WERI-Rb-1 (cell line): ENCODE measurements at regions not wholly inside any gene's neighbourhood (a gene's known extent, or its start where the extent isn't known, plus 50 kb on each side); places are given as distances from the start of the nearest gene placed in this dataset.

Experiments used
- DNase-seq: peaks from one replicate; pipeline ENCODE4 v3.0.0-alpha.2; 2020
- H3K27ac ChIP-seq: fragments of 250-450 bp; sonication (Bioruptor Pico); 2 replicates; pipeline ENCODE4 v1.5.1; 2020; ENCODE audit warnings: mild to moderate bottlenecking, moderate library complexity
- H3K27me3 ChIP-seq: fragments of 250-450 bp; sonication (Bioruptor Pico); 2 replicates; pipeline ENCODE4 v1.5.1; 2021; ENCODE audit warnings: mild to moderate bottlenecking, low read depth, moderate library complexity; ENCODE audit not compliant: insufficient read depth, severe bottlenecking
- H3K36me3 ChIP-seq: fragments of 250-450 bp; sonication (Bioruptor Pico); 2 replicates; pipeline ENCODE4 v1.5.1; 2020; ENCODE audit warnings: mild to moderate bottlenecking, moderate library complexity
- H3K4me3 ChIP-seq: 2 replicates; pipeline ENCODE4 v1.5.1; 2011; ENCODE audit warnings: low read depth, mild to moderate bottlenecking, control low read depth, low read length
- H3K9me3 ChIP-seq: fragments of 250-450 bp; sonication (Bioruptor Pico); 2 replicates; pipeline ENCODE4 v1.5.1; 2021; ENCODE audit warnings: mild to moderate bottlenecking, moderate library complexity; ENCODE audit not compliant: severe bottlenecking
- TF ChIP-seq, protein P1 (sequence below): IDR thresholded peaks from 2 replicates; pipeline ENCODE4 v1.5.1; 2011; ENCODE audit warnings: low read depth, mild to moderate bottlenecking, control low read depth, inconsistent platforms, low read length

DNA sequence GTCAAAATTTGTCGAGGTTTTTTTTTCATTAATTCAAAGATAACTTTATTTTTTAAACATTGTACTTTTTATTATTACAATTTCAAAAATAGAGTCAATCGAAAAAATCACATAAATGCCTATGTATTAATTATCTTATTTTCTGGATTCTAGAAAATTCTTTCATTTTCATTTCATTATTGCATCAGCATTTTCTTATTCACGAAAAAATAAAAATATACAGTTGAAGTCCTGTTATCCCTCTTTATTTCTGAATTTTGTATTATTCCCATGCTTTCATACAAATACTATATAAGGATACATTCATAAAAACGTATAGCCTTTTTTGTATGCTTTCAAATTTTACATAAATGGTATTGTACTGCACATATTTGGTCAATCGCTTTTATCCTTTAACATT, 681.0 kb upstream of the USP24 start:
- Histone ChIP-seq H3K27ac (no peak overlapping the region), H3K9me3 (no peaks in the 10 kb centered on the region), H3K4me3 (no peak overlapping the region), H3K36me3 (no peaks in the 10 kb centered on the region), H3K27me3 (no peaks in the 10 kb centered on the region)
- TF ChIP-seq, protein P1, sequence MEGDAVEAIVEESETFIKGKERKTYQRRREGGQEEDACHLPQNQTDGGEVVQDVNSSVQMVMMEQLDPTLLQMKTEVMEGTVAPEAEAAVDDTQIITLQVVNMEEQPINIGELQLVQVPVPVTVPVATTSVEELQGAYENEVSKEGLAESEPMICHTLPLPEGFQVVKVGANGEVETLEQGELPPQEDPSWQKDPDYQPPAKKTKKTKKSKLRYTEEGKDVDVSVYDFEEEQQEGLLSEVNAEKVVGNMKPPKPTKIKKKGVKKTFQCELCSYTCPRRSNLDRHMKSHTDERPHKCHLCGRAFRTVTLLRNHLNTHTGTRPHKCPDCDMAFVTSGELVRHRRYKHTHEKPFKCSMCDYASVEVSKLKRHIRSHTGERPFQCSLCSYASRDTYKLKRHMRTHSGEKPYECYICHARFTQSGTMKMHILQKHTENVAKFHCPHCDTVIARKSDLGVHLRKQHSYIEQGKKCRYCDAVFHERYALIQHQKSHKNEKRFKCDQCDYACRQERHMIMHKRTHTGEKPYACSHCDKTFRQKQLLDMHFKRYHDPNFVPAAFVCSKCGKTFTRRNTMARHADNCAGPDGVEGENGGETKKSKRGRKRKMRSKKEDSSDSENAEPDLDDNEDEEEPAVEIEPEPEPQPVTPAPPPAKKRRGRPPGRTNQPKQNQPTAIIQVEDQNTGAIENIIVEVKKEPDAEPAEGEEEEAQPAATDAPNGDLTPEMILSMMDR: no peak
- no peak for DNase-seq

DNA sequence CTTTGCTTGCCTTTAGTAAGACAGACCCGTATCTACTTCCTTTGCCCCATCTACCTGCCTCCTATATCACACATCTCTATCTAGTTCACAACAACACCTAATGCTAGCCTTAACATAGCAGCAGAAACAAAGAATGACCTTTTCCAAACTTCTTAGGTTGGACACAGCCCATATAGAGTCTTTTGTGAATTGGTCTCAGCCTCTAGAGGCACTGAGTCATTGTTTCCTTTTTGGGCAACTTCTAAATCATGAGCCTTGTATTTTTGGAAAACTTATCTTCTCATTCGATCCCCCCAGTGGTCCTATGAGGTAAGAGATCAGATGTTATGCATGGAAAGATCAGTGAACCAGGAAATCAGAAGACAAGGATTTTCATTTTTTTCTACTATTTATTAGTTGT, 679.4 kb upstream of the USP24 start:
- Histone ChIP-seq H3K27me3 (no peaks in the 10 kb centered on the region), H3K4me3 (no peak overlapping the region), H3K36me3 (no peaks in the 10 kb centered on the region), H3K27ac (no peak overlapping the region), H3K9me3 (no peaks in the 10 kb centered on the region)
- TF ChIP-seq, protein P1: no peak
- DNase-seq: no peak

DNA sequence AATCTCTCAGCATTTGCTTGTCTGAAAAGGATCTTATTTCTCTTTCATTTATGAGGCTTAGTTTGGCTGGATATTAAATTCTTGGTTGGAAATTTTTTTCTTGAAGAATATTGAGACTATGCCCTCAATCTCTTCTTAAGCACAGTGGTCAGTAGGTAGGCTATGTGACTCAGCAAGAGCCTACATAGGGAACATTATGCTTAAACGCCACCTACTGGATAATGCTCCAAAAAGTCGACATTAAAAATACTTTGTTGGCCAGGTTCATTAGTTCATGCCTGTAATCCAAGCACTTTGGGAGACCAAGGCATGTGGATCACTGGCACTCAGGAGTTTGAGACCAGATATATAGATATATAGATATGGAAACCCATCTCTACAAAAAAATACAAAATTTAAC, 678.0 kb upstream of the USP24 start:
- no peak overlapping the region for H3K4me3 ChIP-seq
- TF ChIP-seq, protein P1: peak; percentile 48; the same call in 1 of the 2 replicates
- peak; percentile 23 for DNase-seq
- H3K9me3 ChIP-seq: no peaks in the 10 kb centered on the region
- no peaks in the 10 kb centered on the region for H3K36me3 ChIP-seq
- H3K27me3 ChIP-seq: no peaks in the 10 kb centered on the region
- H3K27ac ChIP-seq: no peak overlapping the region

DNA sequence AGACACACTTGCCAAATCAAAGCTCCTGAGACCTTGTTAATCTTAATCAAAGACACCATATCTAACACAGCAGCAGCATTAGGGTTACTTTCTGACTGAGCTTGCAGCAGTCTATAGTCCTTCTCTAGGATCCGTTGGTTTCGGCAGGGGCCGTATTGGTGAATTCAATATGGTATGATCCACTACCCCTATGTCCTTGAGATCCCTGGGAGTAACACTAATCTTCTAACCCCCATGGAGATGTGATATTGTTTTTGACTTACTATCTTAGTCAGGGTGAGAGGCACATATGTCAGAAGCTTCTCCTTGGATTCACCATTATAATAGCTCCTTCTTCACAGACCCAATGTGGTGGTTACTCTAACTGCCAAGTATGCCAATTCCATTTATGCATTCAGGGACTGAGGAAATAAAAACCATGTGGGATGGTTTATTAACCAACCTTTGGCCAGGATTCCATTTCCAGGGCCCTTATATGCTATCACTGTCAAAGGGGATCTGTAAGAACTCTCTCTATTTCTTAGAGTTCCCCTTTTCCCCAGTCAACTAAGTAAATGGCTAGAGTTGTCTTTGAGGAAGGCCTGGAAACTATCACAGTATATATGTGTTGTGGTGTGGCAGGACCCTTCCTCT, 673.6 kb upstream of the USP24 start:
- Histone ChIP-seq H3K9me3 (no peaks in the 10 kb centered on the region), H3K36me3 (no peaks in the 10 kb centered on the region), H3K27me3 (no peaks in the 10 kb centered on the region), H3K4me3 (no peak overlapping the region), H3K27ac (no peak overlapping the region)
- TF ChIP-seq, protein P1: no peak
- DNase-seq: no peak

DNA sequence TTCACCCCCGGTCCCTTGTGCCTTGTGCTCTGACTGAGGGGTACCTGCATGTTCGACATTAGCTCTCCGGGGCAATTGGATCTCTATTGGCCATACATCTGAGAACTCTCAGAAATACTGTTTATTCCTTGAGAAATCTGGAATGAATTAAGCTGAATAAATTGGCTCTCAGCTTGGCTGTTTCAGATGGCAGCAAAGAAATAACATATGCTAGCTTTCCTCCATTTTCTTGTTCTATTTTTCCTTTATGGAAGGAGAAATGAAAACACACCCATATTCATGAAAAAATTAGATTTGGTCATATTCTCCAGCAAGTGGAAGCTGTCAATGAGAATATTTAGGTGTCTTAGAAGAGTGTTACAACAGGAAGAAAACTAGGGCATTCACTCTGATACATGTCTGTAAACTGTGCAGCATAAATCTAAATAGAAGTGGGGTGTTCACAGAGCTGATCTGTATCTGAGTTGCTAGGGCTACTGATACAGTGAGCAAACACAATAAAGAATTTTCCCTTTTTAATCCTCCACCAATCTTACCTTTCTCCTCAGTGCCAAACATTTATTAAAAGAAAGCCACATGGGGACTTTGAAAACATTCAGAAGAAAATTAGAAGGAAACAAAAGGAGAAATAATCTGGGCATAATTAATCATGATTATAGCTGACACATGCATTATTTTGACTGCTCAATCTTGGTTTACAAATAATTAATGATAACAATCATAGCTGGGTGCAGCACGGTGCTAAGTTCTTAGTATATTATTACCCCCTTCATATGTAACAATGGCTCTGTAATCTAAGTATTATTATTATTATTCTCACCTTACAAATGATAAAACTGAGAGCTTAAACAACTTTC, 671.9 kb upstream of the USP24 start:
- Histone ChIP-seq H3K27me3 (no peaks in the 10 kb centered on the region), H3K9me3 (no peaks in the 10 kb centered on the region), H3K36me3 (no peaks in the 10 kb centered on the region), H3K4me3 (no peak overlapping the region), H3K27ac (no peak overlapping the region)
- TF ChIP-seq, protein P1: no peak
- DNase-seq: no peak
